MM.1S (cell line): ENCODE measurements at regions not wholly inside any gene's neighbourhood (a gene's known extent, or its start where the extent isn't known, plus 50 kb on each side); places are given as distances from the start of the nearest gene placed in this dataset.

Experiments used
- EZH2 ChIP-seq: fragments of 300-600 bp; sonication (generic); optimal IDR thresholded peaks from 2 replicates; pipeline ENCODE3; 2017; ENCODE audit warnings: low read depth, mild to moderate bottlenecking, antibody characterized with exemption, low read length, mixed read lengths
- EZH2phosphoT487 ChIP-seq: fragments of 300-600 bp; sonication (generic); IDR thresholded peaks from 2 replicates; pipeline ENCODE4 v1.6.1; 2018; ENCODE audit warnings: antibody characterized with exemption, low read length
- TF ChIP-seq, protein P1 (sequence below): fragments of 300-600 bp; sonication (generic); IDR thresholded peaks from 2 replicates; pipeline ENCODE4 v1.5.1; 2016; ENCODE audit warnings: antibody characterized with exemption, low read length, mixed read lengths

DNA sequence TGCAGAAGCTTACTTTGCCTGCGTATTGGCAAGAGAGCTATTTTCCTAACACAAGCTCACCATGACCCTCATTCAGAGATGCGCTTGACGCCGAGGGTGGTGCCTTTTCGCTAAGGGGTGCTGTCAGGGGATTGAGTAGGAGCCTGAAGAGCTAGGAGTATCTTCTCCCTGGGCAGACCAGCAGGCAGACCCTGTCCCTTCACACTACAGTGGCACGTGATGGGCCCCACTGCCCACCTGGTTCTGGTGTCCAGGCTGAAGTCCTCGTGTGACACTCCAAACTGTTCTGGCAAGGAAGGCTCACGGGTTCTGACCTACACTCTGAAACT is 198.3 kb downstream of the AUH start:
- TF ChIP-seq, protein P1, sequence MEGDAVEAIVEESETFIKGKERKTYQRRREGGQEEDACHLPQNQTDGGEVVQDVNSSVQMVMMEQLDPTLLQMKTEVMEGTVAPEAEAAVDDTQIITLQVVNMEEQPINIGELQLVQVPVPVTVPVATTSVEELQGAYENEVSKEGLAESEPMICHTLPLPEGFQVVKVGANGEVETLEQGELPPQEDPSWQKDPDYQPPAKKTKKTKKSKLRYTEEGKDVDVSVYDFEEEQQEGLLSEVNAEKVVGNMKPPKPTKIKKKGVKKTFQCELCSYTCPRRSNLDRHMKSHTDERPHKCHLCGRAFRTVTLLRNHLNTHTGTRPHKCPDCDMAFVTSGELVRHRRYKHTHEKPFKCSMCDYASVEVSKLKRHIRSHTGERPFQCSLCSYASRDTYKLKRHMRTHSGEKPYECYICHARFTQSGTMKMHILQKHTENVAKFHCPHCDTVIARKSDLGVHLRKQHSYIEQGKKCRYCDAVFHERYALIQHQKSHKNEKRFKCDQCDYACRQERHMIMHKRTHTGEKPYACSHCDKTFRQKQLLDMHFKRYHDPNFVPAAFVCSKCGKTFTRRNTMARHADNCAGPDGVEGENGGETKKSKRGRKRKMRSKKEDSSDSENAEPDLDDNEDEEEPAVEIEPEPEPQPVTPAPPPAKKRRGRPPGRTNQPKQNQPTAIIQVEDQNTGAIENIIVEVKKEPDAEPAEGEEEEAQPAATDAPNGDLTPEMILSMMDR = no peak
- TF ChIP-seq EZH2phosphoT487 = no peak
- TF ChIP-seq EZH2 = no peak
